IMR-90 (cell line): ENCODE measurements at regions not wholly inside any gene's neighbourhood (a gene's known extent, or its start where the extent isn't known, plus 50 kb on each side); places are given as distances from the start of the nearest gene placed in this dataset.

ENCODE experiments used
- ATAC-seq: fragments of 200-7000 bp; cut with Tn5 transposase; 2 replicates; pipeline ENCODE4 v1.9.1; 2020; ENCODE audit warnings: low read depth, mild to moderate bottlenecking, moderate library complexity
- BruUV-seq: library from RNA; stranded (reverse); fragments of 400-500 nt; replicated peaks from 2 replicates; lab custom pipeline; 2021; lab: Mats Ljungman, UMichigan
- CTCF ChIA-PET: fragments of 300-600 bp; formaldehyde crosslinking; extraction: SDS; loops from one replicate; lab custom pipeline; 2021; ENCODE audit warnings: antibody characterized with exemption; lab: Yijun Ruan, JAX
- POLR2A ChIA-PET: fragments of 300-600 bp; sonication (Branson Sonifier 250); formaldehyde crosslinking; loops from one replicate; lab custom pipeline; 2022; ENCODE audit warnings: antibody characterized with exemption; ENCODE audit not compliant: unreplicated experiment; lab: Charles Lee
- DNase-seq: peaks from one replicate; pipeline ENCODE4 v3.0.0; 2013
- H2AFZ ChIP-seq: replicated peaks from 2 replicates; pipeline ENCODE3; 2013; ENCODE audit warnings: low read length, mild to moderate bottlenecking; ENCODE audit not compliant: poor library complexity
- H2AK5ac ChIP-seq: 2 replicates; pipeline ENCODE4 v1.6.1; 2013; ENCODE audit warnings: low read depth, low read length, inconsistent platforms
- H2AK9ac ChIP-seq: replicated peaks from 2 replicates; pipeline ENCODE3; 2013; ENCODE audit warnings: mild to moderate bottlenecking, low read depth, low read length, moderate library complexity; ENCODE audit not compliant: poor library complexity
- H2BK120ac ChIP-seq: 2 replicates; pipeline ENCODE4 v1.6.1; 2013; ENCODE audit warnings: low read depth, low read length, inconsistent platforms
- H2BK15ac ChIP-seq: 3 replicates; pipeline ENCODE4 v1.6.1; 2013; ENCODE audit warnings: low read depth, low read length, inconsistent platforms
- H2BK20ac ChIP-seq: 2 replicates; pipeline ENCODE4 v1.6.1; 2013; ENCODE audit warnings: low read depth, mild to moderate bottlenecking, inconsistent platforms, low read length, moderate library complexity
- H2BK5ac ChIP-seq: 2 replicates; pipeline ENCODE4 v1.6.1; 2013; ENCODE audit warnings: mild to moderate bottlenecking, low read depth, low read length, inconsistent platforms; ENCODE audit not compliant: poor library complexity, severe bottlenecking
- H3K14ac ChIP-seq: replicated peaks from 2 replicates; pipeline ENCODE4 v1.6.1; 2013; ENCODE audit warnings: low read depth, low read length, inconsistent platforms
- H3K18ac ChIP-seq: 2 replicates; pipeline ENCODE4 v1.6.1; 2013; ENCODE audit warnings: low read depth, low read length, control low read depth
- H3K23ac ChIP-seq: 2 replicates; pipeline ENCODE4 v1.6.1; 2013; ENCODE audit warnings: low read depth, low read length, inconsistent platforms
- H3K27ac ChIP-seq: 2 replicates; pipeline ENCODE4 v1.5.1; 2013; ENCODE audit warnings: mild to moderate bottlenecking, control low read depth, low read length; ENCODE audit not compliant: insufficient read depth
- H3K27me3 ChIP-seq: 2 replicates; pipeline ENCODE4 v1.6.1; 2013; ENCODE audit warnings: low read length; ENCODE audit not compliant: control insufficient read depth, insufficient read depth
- H3K36me3 ChIP-seq: 2 replicates; pipeline ENCODE4 v1.6.1; 2013; ENCODE audit warnings: low read length, mixed read lengths; ENCODE audit not compliant: control insufficient read depth, insufficient read depth
- H3K4ac ChIP-seq: 2 replicates; pipeline ENCODE4 v1.6.1; 2013; ENCODE audit warnings: low read depth, low read length, inconsistent platforms
- H3K4me1 ChIP-seq: 2 replicates; pipeline ENCODE4 v1.6.1; 2013; ENCODE audit warnings: low read length, mixed read lengths; ENCODE audit not compliant: control insufficient read depth, insufficient read depth
- H3K4me2 ChIP-seq: 2 replicates; pipeline ENCODE4 v1.6.1; 2013; ENCODE audit warnings: low read depth, mild to moderate bottlenecking, control low read depth, low read length, moderate library complexity
- H3K4me3 ChIP-seq: 2 replicates; pipeline ENCODE4 v1.5.1; 2013; ENCODE audit warnings: low read depth, mild to moderate bottlenecking, control low read depth, low read length, moderate library complexity; ENCODE audit not compliant: insufficient read depth
- H3K56ac ChIP-seq: 2 replicates; pipeline ENCODE4 v1.6.1; 2013; ENCODE audit warnings: low read length, inconsistent platforms; ENCODE audit not compliant: insufficient read depth; ENCODE audit errors: extremely low read depth
- H3K79me1 ChIP-seq, 2 experiments: 2 replicates each; pipeline ENCODE4 v1.6.1; 2013; ENCODE audit warnings: low read length in 2 of 2, inconsistent platforms in 1 of 2, low read depth in 1 of 2
- H3K9ac ChIP-seq: 2 replicates; pipeline ENCODE4 v1.6.1; 2013; ENCODE audit warnings: low read depth, low read length, control low read depth
- H3K9me1 ChIP-seq: 2 replicates; pipeline ENCODE4 v1.6.1; 2013; ENCODE audit warnings: low read length, inconsistent platforms; ENCODE audit not compliant: insufficient read depth
- H3K9me3 ChIP-seq: 2 replicates; pipeline ENCODE4 v1.6.1; 2013; ENCODE audit warnings: low read length; ENCODE audit not compliant: control insufficient read depth, insufficient read depth
- H4K20me1 ChIP-seq: 2 replicates; pipeline ENCODE4 v1.6.1; 2013; ENCODE audit warnings: low read length, inconsistent platforms; ENCODE audit not compliant: insufficient read depth
- H4K5ac ChIP-seq: 2 replicates; pipeline ENCODE4 v1.6.1; 2013; ENCODE audit warnings: mild to moderate bottlenecking, low read depth, low read length, control low read depth
- H4K8ac ChIP-seq, 2 experiments: 2 replicates each; pipeline ENCODE4 v1.6.1; 2013; ENCODE audit warnings: low read depth in 2 of 2, low read length in 2 of 2, control low read depth in 1 of 2, inconsistent platforms in 1 of 2
- H4K91ac ChIP-seq: 2 replicates; pipeline ENCODE4 v1.6.1; 2013; ENCODE audit warnings: low read depth, low read length, inconsistent platforms; ENCODE audit not compliant: insufficient read depth
- BHLHE40 ChIP-seq: fragments of 150-350 bp; IDR thresholded peaks from 2 replicates; pipeline ENCODE4 v1.6.1; 2016; ENCODE audit warnings: mild to moderate bottlenecking, low read depth, low read length
- CEBPB ChIP-seq: IDR thresholded peaks from 2 replicates; pipeline ENCODE4 v1.6.1; 2012; ENCODE audit warnings: low read depth, low read length, improper control_type of control experiment
- CHD1 ChIP-seq: IDR thresholded peaks from 2 replicates; pipeline ENCODE4 v1.6.1; 2012; ENCODE audit warnings: low read depth, low read length, improper control_type of control experiment
- CTCF ChIP-seq: conservative IDR thresholded peaks from 2 replicates; pipeline ENCODE4 v1.5.1; 2012; ENCODE audit warnings: mild to moderate bottlenecking, low read depth, low read length, improper control_type of control experiment
- ELK1 ChIP-seq: fragments of 150-350 bp; IDR thresholded peaks from 2 replicates; pipeline ENCODE4 v1.6.1; 2016; ENCODE audit warnings: low read depth, mild to moderate bottlenecking, low read length, moderate library complexity, borderline replicate concordance
- FOS ChIP-seq: fragments of 150-350 bp; IDR thresholded peaks from 2 replicates; pipeline ENCODE4 v1.6.1; 2016; ENCODE audit warnings: low read depth, low read length
- MAFK ChIP-seq: IDR thresholded peaks from 2 replicates; pipeline ENCODE4 v1.6.1; 2012; ENCODE audit warnings: low read depth, low read length, improper control_type of control experiment
- MAZ ChIP-seq: IDR thresholded peaks from 2 replicates; pipeline ENCODE4 v1.6.1; 2012; ENCODE audit warnings: low read depth, mild to moderate bottlenecking, low read length, improper control_type of control experiment, moderate library complexity, borderline replicate concordance
- MXI1 ChIP-seq: IDR thresholded peaks from 2 replicates; pipeline ENCODE4 v1.6.1; 2012; ENCODE audit warnings: low read depth, mild to moderate bottlenecking, low read length, moderate library complexity, borderline replicate concordance
- NFE2L2 ChIP-seq: fragments of 150-350 bp; IDR thresholded peaks from 2 replicates; pipeline ENCODE4 v1.6.1; 2016; ENCODE audit warnings: low read depth, mild to moderate bottlenecking, low read length
- POLR2A ChIP-seq: IDR thresholded peaks from 2 replicates; pipeline ENCODE4 v1.6.1; 2012; ENCODE audit warnings: mild to moderate bottlenecking, low read depth, low read length
- RAD21 ChIP-seq: IDR thresholded peaks from 2 replicates; pipeline ENCODE4 v1.6.1; 2012; ENCODE audit warnings: low read length, improper control_type of control experiment
- RCOR1 ChIP-seq: IDR thresholded peaks from 2 replicates; pipeline ENCODE4 v1.6.1; 2012; ENCODE audit warnings: mild to moderate bottlenecking, low read length, improper control_type of control experiment; ENCODE audit not compliant: insufficient replicate concordance
- RFX5 ChIP-seq: IDR thresholded peaks from 2 replicates; pipeline ENCODE4 v1.8.0; 2012; ENCODE audit warnings: low read depth, mild to moderate bottlenecking, low read length, moderate library complexity
- SMC3 ChIP-seq: fragments of 150-350 bp; IDR thresholded peaks from 2 replicates; pipeline ENCODE4 v1.6.1; 2016; ENCODE audit warnings: low read depth, mild to moderate bottlenecking, antibody characterized with exemption, low read length, moderate library complexity
- WGBS, 2 experiments: methylation state at CpG; one replicate each; pipeline versions ENCODE4 v1.1.5 to v1.1.7; 2013; ENCODE audit warnings: missing lambda C conversion rate in 2 of 2; ENCODE audit not compliant: insufficient read length in 1 of 2; ENCODE audit errors: extremely low coverage in 2 of 2; 5-methylcytosine and 5-hydroxymethylcytosine counted together
- dilution Hi-C: fragments of 300-500 bp; cut with HindIII; formaldehyde crosslinking; loops from one replicate; pipeline ENCODE4 v1.14.3; 2018; ENCODE audit warnings: low sequenced_read_pairs; ENCODE audit not compliant: unreplicated experiment
- in situ Hi-C: fragments of 300-500 bp; cut with MboI; formaldehyde crosslinking; loops from 3 replicates; pipeline ENCODE4 v1.14.3; 2019; ENCODE audit warnings: low sequenced_read_pairs, inconsistent platforms, mixed read lengths
- intact Hi-C: fragments of 100-400 bp; cut with micrococcal nuclease; formaldehyde crosslinking; loops from 2 replicates; pipeline ENCODE4 v1.10.0; 2022
- TF ChIP-seq, protein P1 (sequence below): fragments of 150-350 bp; IDR thresholded peaks from 2 replicates; pipeline ENCODE4 v1.6.1; 2017; ENCODE audit warnings: mild to moderate bottlenecking, antibody characterized with exemption, low read length, low read depth

- H3K9me3 ChIP-seq = peaks cover 15% of the 10 kb centered on the region
- H2BK120ac ChIP-seq = no peak overlapping the region
- POLR2A ChIA-PET = no interaction called here
- no peak overlapping the region for H3K9ac ChIP-seq
- no peak overlapping the region for H3K14ac ChIP-seq
- BruUV-seq = no TSS peak
- DNase-seq = no peak
- H2AK5ac ChIP-seq = no peak overlapping the region
- CTCF ChIA-PET = no interaction called here
- H3K4ac ChIP-seq = no peak overlapping the region
- no peak for ATAC-seq
- H2AFZ ChIP-seq = no peak overlapping the region
- TF ChIP-seq RFX5 (no peak), BHLHE40 (no peak), RCOR1 (no peak), MAFK (no peak), FOS (no peak), MXI1 (no peak), CEBPB (no peak), RAD21 (no peak), MAZ (no peak), SMC3 (no peak), CHD1 (no peak), ELK1 (no peak), CTCF (no peak), POLR2A (no peak), NFE2L2 (no peak)
- TF ChIP-seq, protein P1, sequence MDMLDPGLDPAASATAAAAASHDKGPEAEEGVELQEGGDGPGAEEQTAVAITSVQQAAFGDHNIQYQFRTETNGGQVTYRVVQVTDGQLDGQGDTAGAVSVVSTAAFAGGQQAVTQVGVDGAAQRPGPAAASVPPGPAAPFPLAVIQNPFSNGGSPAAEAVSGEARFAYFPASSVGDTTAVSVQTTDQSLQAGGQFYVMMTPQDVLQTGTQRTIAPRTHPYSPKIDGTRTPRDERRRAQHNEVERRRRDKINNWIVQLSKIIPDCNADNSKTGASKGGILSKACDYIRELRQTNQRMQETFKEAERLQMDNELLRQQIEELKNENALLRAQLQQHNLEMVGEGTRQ = no peak
- no peaks in the 10 kb centered on the region for H3K4me1 ChIP-seq
- no peak overlapping the region for H2BK5ac ChIP-seq
- no peak overlapping the region for H4K8ac ChIP-seq
- no peak overlapping the region for H2BK20ac ChIP-seq
- 0% methylated on average over 1 of the region's 5 CpGs; no CpG with 5 or more reads in 1 of the 2 experiments for WGBS, 2 experiments
- no peaks in the 10 kb centered on the region for H3K79me1 ChIP-seq
- H3K18ac ChIP-seq = no peak overlapping the region
- H4K5ac ChIP-seq = no peak overlapping the region
- dilution Hi-C loops = no loop called here
- no peaks in the 10 kb centered on the region for H3K36me3 ChIP-seq
- no peaks in the 10 kb centered on the region for H3K9me1 ChIP-seq
- H3K56ac ChIP-seq = no peak overlapping the region
- no peaks in the 10 kb centered on the region for H4K20me1 ChIP-seq
- no peak overlapping the region for H3K4me3 ChIP-seq
- H2AK9ac ChIP-seq = no peak overlapping the region
- no peak overlapping the region for H3K23ac ChIP-seq
- H3K4me2 ChIP-seq = no peak overlapping the region
- intact Hi-C loops = no loop called here
- H3K27me3 ChIP-seq = no peaks in the 10 kb centered on the region
- no peak overlapping the region for H4K91ac ChIP-seq
- H3K27ac ChIP-seq = no peak overlapping the region
- in situ Hi-C loops = no loop called here
- no peak overlapping the region for H2BK15ac ChIP-seq
These were observed 238.8 kb downstream of the PAX1 start for GRCh38 chr20:21944227-21944626.
